NCI-H146 treated with DMSO at 0.1 percent for 48 hours (cell line): ENCODE measurements at regions not wholly inside any gene's neighbourhood (a gene's known extent, or its start where the extent isn't known, plus 50 kb on each side); places are given as distances from the start of the nearest gene placed in this dataset.
"Not testable (repeated sequence)": the region's sequence is repeated elsewhere in the genome, so short reads cannot be mapped to it uniquely, and the experiment has no call there.

Source experiments
- DNase-seq: peaks from one replicate; lab custom pipeline; 2025; ENCODE audit not compliant: unreplicated experiment; lab: John Stamatoyannopoulos, UW

DNA sequence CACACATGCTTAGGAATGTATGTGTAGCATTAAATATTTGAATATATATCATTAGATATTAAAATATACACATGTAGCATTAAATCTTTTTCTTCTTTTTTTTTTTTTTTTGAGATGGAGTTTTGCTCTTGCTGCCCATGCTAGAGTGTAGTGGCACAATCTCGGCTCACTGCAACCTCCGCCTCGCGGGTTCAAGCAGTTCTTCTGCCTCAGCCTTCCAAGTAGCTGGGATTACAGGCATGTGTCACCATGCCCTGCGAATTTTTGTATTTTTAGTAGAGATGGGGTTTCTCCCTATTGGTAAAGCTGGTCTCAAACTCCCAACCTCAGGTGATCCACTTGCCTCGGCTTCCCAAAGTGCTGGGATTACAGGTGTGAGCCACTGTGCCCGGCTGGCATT lies 1151.6 kb upstream of the FAM98A start:
- not testable (repeated sequence) for DNase-seq

DNA sequence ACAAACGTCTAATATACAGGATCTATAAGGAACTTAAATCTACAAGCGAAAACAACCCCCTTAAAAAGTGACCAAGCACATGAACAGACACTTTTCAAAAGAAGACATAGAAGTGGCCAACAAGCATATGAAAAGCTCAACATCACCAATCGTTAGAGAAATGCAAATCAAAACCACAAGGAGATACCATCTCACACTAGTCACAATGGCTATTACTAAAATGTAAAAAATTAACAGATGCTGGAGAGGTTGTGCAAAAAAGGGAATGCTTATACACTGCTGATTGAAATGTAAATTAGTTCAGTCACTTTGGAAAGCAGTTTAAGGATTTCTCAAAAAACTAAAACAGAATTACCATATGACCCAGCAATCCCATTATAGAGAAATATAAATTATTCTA lies 1148.5 kb upstream of the FAM98A start:
- no peak for DNase-seq

DNA sequence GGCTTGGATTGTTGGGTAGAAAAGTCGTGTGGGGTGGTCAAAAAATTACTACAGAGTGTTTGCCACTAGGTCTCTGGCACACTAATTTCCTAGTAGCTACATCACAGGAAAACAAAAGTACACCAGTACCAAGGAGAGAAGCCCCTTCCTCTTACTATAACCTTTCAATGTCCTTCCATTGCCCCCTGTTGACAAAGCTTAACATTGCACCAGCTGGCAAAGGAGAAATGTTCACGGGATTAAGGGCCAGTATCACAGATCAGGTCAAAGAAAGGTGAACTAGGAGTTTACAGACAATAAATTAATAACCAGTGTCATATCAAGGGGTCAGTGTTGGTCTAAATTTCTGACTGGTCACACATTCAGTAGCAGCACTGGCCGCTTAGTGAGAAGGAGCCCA lies 1139.6 kb upstream of the FAM98A start:
- no peak for DNase-seq

GRCh38 chr2:34737146-34737545 lies 1138.0 kb upstream of the FAM98A start:
- no peak for DNase-seq

GRCh38 chr2:34736482-34736881 lies 1137.4 kb upstream of the FAM98A start:
- no peak for DNase-seq

GRCh38 chr2:34734662-34735061 lies 1135.6 kb upstream of the FAM98A start:
- DNase-seq: no peak

GRCh38 chr2:34734042-34734441 lies 1134.9 kb upstream of the FAM98A start:
- DNase-seq: no peak

- DNase-seq: no peak
These were observed 1132.2 kb upstream of the FAM98A start for GRCh38 chr2:34731292-34731691.

- DNase-seq: no peak
These were observed 1130.7 kb upstream of the FAM98A start for GRCh38 chr2:34729845-34730244.

DNA sequence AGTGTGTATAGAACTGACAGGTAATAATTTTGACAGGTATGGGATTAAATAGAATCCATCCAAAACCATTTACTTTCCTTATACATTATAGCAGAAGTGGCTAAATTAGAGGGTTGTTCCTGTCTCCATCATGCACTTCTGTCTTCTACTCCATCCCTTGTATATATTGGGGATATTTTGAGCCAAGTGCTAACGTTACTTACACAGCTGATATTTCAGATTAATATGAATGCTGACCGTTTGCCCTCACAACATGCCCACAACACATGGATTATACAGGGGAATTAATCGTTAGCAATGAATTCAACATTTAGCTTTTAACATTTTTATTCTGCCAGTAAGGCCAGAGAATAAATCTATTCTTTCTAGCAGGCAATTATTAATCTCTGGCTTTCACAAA lies 1125.0 kb upstream of the FAM98A start:
- DNase-seq: no peak

- no peak for DNase-seq
These were observed 1124.6 kb upstream of the FAM98A start for GRCh38 chr2:34723683-34724082.

DNA sequence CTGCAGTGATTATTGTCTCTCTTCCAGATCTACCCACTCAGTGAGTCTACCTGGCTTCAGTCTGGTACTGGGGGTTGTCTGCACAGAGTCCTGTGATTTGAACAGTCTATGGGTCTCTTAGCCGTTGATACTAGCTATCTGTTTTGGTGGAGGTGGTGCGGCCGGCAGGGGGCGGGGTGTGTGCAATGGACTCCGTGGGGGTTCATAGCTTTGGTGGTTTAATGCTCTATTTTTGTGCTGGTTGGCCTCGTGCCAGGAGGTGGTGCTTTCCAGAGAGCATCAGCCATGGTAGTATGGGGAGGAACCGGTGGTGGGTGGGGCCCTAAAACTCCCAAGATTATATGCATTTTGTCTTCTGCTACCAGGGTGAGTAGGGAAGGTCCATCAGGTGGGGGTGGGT lies 1120.1 kb upstream of the FAM98A start:
- no peak for DNase-seq

GRCh38 chr2:34705551-34706247 lies 1106.6 kb upstream of the FAM98A start:
- no peak for DNase-seq

- no peak for DNase-seq
These were observed 1104.2 kb upstream of the FAM98A start for GRCh38 chr2:34703292-34703691.

GRCh38 chr2:34702391-34702790 lies 1103.3 kb upstream of the FAM98A start:
- not testable (repeated sequence) for DNase-seq

GRCh38 chr2:34677591-34677990 lies 1078.5 kb upstream of the FAM98A start:
- DNase-seq: not testable (repeated sequence)

GRCh38 chr2:34677119-34677531 lies 1078.0 kb upstream of the FAM98A start:
- not testable (repeated sequence) for DNase-seq

- no peak for DNase-seq
These were observed 1071.4 kb upstream of the FAM98A start for GRCh38 chr2:34670482-34670881.

DNA sequence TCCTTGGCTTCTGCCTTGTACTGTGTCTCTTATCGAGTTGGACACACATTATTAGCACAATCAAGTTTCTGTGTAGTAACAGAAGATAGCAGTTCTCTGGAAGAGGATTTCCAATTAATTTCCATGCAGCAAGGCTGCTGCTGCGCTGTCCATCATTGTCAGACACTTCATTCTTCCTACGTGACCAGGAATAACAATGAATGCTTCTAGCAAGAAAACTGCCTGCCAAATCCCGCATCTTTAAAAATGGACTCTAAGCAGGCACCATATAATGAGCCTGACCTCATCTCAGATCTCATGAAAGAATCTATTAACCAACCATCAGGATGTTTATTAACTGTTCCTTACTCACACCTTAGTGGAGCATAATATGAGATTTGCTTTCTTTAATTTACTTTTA lies 1067.7 kb upstream of the FAM98A start:
- DNase-seq: no peak

DNA sequence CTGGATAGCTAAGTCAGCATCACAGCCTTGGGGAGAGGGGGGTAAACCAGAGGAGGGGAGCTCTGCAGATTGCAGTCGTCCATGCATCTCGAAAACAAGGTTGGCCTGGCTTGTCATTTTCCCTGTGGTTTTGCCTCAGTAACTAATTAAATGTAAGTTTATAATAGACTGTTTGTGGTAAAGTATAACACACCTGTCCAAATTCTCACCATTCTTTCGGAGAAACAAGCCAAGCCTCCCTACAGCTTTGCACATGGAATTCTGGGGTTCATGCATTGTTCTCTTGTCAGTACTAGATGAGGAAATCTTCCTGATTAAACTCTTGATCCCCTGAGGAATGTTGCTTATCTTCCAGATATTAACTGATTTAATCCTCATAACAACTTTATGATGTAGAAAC lies 1065.2 kb upstream of the FAM98A start:
- no peak for DNase-seq

GRCh38 chr2:34663314-34663713 lies 1064.2 kb upstream of the FAM98A start:
- DNase-seq: no peak

- DNase-seq: no peak
These were observed 1061.6 kb upstream of the FAM98A start for GRCh38 chr2:34660741-34661140.

GRCh38 chr2:34656632-34657031 lies 1057.5 kb upstream of the FAM98A start:
- DNase-seq: no peak
